Neural cell (in vitro differentiated cells): ENCODE measurements at regions not wholly inside any gene's neighbourhood (a gene's known extent, or its start where the extent isn't known, plus 50 kb on each side); places are given as distances from the start of the nearest gene placed in this dataset.

Source experiments
- EP300 ChIP-seq: fragments of 450-650 bp; conservative IDR thresholded peaks from 2 replicates; pipeline ENCODE4 v1.6.1; 2014; ENCODE audit warnings: antibody characterized with exemption, mild to moderate bottlenecking, moderate library complexity; ENCODE audit not compliant: poor library complexity, severe bottlenecking
- EZH2 ChIP-seq: fragments of 200-600, 300-800 bp; shearing (Covaris generic), sonication (generic); IDR thresholded peaks from 2 replicates; pipeline ENCODE4 v1.6.1; 2014; ENCODE audit warnings: antibody characterized with exemption, low read length, borderline replicate concordance, mild to moderate bottlenecking; ENCODE audit not compliant: insufficient read depth, poor library complexity, severe bottlenecking
- POLR2AphosphoS5 ChIP-seq: IDR thresholded peaks from 2 replicates; pipeline ENCODE4 v1.6.1; 2012
- RAD21 ChIP-seq: fragments of 450-650 bp; conservative IDR thresholded peaks from 2 replicates; pipeline ENCODE4 v1.6.1; 2014; ENCODE audit warnings: antibody characterized with exemption, mild to moderate bottlenecking, moderate library complexity
- TAF1 ChIP-seq: IDR thresholded peaks from 2 replicates; pipeline ENCODE4 v1.6.1; 2012; ENCODE audit warnings: low read depth
- TF ChIP-seq, protein P1 (sequence below): IDR thresholded peaks from 2 replicates; pipeline ENCODE4 v1.6.1; 2012; ENCODE audit warnings: borderline replicate concordance
- TF ChIP-seq, protein P2 (sequence below): fragments of 450-650 bp; IDR thresholded peaks from 2 replicates; pipeline ENCODE4 v1.5.1; 2014; ENCODE audit warnings: antibody characterized with exemption, mild to moderate bottlenecking, moderate library complexity; ENCODE audit not compliant: poor library complexity, severe bottlenecking

DNA sequence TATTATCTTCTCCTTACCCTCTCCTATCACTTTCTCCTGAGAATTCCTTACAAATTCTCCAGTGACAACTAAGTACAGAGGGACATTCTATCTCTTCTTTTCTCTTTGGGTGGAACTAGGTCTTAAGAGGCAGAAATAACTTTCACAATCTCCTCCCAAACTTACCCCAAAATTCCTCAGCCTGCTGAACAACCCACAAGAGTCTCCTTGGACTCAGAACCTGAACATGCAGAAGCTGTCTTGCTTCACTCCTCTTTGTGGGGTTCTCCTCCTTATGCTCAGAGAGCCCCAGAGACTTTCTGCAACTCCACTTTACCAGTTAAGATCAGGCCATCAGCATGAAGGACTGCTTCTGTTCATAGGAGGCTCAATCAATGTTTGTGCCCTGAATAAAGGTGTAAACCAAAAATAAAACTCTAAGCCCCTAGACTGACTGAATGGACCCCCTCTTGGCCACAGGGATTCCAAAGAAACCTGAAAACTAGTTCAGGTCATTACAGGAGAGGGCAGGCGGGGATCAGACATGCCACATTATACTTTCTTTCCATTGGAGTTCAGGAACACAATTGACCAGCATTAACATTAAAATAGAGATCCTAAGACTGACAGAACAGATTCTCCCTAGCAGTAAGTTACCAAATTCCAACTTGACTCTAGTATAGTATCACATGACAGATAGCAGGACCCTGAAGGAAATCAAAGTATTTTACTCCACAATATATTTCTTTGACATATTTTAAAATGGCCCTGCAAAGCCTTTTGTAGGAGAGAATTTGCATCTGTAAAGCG, 179.7 kb upstream of the FBXL17 start:
- TF ChIP-seq, protein P1, sequence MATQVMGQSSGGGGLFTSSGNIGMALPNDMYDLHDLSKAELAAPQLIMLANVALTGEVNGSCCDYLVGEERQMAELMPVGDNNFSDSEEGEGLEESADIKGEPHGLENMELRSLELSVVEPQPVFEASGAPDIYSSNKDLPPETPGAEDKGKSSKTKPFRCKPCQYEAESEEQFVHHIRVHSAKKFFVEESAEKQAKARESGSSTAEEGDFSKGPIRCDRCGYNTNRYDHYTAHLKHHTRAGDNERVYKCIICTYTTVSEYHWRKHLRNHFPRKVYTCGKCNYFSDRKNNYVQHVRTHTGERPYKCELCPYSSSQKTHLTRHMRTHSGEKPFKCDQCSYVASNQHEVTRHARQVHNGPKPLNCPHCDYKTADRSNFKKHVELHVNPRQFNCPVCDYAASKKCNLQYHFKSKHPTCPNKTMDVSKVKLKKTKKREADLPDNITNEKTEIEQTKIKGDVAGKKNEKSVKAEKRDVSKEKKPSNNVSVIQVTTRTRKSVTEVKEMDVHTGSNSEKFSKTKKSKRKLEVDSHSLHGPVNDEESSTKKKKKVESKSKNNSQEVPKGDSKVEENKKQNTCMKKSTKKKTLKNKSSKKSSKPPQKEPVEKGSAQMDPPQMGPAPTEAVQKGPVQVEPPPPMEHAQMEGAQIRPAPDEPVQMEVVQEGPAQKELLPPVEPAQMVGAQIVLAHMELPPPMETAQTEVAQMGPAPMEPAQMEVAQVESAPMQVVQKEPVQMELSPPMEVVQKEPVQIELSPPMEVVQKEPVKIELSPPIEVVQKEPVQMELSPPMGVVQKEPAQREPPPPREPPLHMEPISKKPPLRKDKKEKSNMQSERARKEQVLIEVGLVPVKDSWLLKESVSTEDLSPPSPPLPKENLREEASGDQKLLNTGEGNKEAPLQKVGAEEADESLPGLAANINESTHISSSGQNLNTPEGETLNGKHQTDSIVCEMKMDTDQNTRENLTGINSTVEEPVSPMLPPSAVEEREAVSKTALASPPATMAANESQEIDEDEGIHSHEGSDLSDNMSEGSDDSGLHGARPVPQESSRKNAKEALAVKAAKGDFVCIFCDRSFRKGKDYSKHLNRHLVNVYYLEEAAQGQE: no peak
- TF ChIP-seq POLR2AphosphoS5 (no peak), EZH2 (no peak), TAF1 (no peak), EP300 (no peak), RAD21 (no peak)
- TF ChIP-seq, protein P2, sequence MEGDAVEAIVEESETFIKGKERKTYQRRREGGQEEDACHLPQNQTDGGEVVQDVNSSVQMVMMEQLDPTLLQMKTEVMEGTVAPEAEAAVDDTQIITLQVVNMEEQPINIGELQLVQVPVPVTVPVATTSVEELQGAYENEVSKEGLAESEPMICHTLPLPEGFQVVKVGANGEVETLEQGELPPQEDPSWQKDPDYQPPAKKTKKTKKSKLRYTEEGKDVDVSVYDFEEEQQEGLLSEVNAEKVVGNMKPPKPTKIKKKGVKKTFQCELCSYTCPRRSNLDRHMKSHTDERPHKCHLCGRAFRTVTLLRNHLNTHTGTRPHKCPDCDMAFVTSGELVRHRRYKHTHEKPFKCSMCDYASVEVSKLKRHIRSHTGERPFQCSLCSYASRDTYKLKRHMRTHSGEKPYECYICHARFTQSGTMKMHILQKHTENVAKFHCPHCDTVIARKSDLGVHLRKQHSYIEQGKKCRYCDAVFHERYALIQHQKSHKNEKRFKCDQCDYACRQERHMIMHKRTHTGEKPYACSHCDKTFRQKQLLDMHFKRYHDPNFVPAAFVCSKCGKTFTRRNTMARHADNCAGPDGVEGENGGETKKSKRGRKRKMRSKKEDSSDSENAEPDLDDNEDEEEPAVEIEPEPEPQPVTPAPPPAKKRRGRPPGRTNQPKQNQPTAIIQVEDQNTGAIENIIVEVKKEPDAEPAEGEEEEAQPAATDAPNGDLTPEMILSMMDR: no peak
